ENCODE measurements at regions not wholly inside any gene's neighbourhood (a gene's known extent, or its start where the extent isn't known, plus 50 kb on each side); places are given as distances from the start of the nearest gene placed in this dataset.

DNA sequence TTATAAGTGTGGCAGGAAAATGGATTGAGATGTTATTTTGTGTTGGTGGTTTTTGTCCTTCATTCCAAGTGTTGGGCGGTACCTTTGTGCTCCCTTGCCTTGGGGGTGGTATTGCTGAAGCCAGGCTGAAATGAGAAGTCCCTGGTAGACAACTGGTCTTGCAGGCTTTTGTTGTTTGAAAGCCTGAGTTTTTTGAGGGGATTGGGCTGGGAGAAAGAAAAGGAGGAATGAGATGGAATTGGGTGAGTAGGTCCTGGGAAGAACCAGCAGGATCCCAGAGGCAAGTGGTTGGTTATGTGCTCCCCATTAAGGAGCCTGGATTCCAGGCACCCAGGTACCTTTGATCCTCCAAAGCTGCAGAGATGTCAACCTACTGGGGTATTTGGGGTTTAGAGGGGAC lies 93.7 kb upstream of the SLC2A1 start:
- H3K4me3 ChIP-seq (ENCODE audit: low read depth, low read length) = no peak overlapping the region
- no peak for DNase-seq (ENCODE audit: low read depth)
- no peak for TF ChIP-seq MYC (IDR thresholded peaks at IDR 0.05; ENCODE audit: low read depth, low read length)
- TF ChIP-seq, protein P1, sequence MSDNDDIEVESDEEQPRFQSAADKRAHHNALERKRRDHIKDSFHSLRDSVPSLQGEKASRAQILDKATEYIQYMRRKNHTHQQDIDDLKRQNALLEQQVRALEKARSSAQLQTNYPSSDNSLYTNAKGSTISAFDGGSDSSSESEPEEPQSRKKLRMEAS (IDR thresholded peaks at IDR 0.05; ENCODE audit: low read depth, low read length) = no peak
- TF ChIP-seq, protein P2, sequence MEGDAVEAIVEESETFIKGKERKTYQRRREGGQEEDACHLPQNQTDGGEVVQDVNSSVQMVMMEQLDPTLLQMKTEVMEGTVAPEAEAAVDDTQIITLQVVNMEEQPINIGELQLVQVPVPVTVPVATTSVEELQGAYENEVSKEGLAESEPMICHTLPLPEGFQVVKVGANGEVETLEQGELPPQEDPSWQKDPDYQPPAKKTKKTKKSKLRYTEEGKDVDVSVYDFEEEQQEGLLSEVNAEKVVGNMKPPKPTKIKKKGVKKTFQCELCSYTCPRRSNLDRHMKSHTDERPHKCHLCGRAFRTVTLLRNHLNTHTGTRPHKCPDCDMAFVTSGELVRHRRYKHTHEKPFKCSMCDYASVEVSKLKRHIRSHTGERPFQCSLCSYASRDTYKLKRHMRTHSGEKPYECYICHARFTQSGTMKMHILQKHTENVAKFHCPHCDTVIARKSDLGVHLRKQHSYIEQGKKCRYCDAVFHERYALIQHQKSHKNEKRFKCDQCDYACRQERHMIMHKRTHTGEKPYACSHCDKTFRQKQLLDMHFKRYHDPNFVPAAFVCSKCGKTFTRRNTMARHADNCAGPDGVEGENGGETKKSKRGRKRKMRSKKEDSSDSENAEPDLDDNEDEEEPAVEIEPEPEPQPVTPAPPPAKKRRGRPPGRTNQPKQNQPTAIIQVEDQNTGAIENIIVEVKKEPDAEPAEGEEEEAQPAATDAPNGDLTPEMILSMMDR (IDR thresholded peaks at IDR 0.05; ENCODE audit: low read depth, low read length) = no peak
- TF ChIP-seq POLR2A (IDR thresholded peaks at IDR 0.05; ENCODE audit: extremely low read depth, insufficient read length) = no peak

DNA sequence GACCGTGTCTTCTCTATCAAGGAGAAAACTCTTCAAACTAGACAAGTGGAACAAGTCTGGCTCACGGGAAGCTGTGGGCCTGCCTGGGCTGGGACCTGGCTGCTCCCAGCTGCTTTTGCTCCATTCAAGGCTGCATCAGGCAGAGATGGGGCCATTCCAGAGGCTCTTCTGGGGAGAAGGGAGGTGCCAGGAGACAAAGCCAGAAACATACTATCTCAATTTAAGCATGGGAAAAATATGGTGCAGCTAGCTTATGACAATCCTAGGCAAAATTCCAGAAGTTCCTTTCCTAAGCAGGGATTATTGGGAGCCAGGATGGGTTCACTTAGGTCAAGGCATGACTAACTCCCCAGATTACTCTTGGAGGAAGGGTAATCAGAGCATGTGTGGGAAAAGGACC lies 90.8 kb upstream of the SLC2A1 start:
- no peak for DNase-seq (ENCODE audit: low read depth)
- no peak overlapping the region for H3K4me3 ChIP-seq (ENCODE audit: low read depth, low read length)
- TF ChIP-seq MYC (IDR thresholded peaks at IDR 0.05; ENCODE audit: low read depth, low read length) = no peak
- TF ChIP-seq, protein P1 (IDR thresholded peaks at IDR 0.05; ENCODE audit: low read depth, low read length) = no peak
- no peak for TF ChIP-seq POLR2A (IDR thresholded peaks at IDR 0.05; ENCODE audit: extremely low read depth, insufficient read length)
- TF ChIP-seq, protein P2 (IDR thresholded peaks at IDR 0.05; ENCODE audit: low read depth, low read length) = no peak

DNA sequence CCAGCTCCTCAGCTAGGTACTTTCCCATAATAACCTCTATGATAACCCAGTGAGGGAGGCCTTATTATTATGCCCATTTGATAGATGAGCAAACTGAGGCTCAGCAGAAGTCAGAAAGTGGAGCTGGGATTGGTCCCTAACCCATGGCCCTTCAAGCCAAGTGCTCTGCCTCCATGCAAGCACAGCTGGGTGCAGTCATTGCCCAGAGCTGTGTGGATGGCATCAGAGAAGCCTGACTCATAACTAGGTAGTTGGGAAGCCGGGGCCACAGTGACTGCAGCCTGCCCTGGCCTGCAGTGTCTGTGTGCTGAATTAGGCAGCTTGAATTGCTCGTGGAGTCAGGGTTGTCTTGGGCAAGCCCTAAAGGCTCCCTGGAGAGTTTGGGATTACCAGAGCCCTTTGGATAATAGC lies 89.9 kb upstream of the SLC2A1 start:
- DNase-seq (ENCODE audit: low read depth) = no peak
- TF ChIP-seq MYC (IDR thresholded peaks at IDR 0.05; ENCODE audit: low read depth, low read length) (no peak), POLR2A (IDR thresholded peaks at IDR 0.05; ENCODE audit: extremely low read depth, insufficient read length) (no peak)
- TF ChIP-seq, protein P1 (IDR thresholded peaks at IDR 0.05; ENCODE audit: low read depth, low read length) = no peak
- TF ChIP-seq, protein P2 (IDR thresholded peaks at IDR 0.05; ENCODE audit: low read depth, low read length) = no peak
- H3K4me3 ChIP-seq (ENCODE audit: low read depth, low read length) = no peak overlapping the region

DNA sequence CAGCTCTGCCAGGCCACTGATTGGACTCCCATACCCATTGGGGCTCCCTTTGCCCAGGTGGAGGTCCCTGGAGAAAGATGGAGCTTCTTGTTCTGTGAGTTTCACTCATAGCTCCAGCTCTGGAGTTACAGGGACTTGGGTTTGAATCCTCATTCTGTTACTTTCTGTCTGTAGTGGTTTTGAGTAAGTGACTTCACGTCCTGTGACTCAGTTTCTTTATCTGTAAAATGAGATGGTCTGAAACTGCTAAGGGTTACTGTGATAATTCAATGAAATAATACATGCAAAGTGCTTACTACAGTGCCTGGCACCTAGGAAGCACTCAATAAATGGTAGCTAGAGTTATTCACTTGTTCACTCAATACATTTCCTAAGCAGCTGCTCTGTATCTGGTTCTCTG lies 88.5 kb upstream of the SLC2A1 start:
- DNase-seq (ENCODE audit: low read depth) = no peak
- H3K4me3 ChIP-seq (ENCODE audit: low read depth, low read length) = no peak overlapping the region
- TF ChIP-seq, protein P1 (IDR thresholded peaks at IDR 0.05; ENCODE audit: low read depth, low read length) = no peak
- TF ChIP-seq, protein P2 (IDR thresholded peaks at IDR 0.05; ENCODE audit: low read depth, low read length) = no peak
- TF ChIP-seq POLR2A (IDR thresholded peaks at IDR 0.05; ENCODE audit: extremely low read depth, insufficient read length) = no peak
- TF ChIP-seq MYC (IDR thresholded peaks at IDR 0.05; ENCODE audit: low read depth, low read length) = no peak

DNA sequence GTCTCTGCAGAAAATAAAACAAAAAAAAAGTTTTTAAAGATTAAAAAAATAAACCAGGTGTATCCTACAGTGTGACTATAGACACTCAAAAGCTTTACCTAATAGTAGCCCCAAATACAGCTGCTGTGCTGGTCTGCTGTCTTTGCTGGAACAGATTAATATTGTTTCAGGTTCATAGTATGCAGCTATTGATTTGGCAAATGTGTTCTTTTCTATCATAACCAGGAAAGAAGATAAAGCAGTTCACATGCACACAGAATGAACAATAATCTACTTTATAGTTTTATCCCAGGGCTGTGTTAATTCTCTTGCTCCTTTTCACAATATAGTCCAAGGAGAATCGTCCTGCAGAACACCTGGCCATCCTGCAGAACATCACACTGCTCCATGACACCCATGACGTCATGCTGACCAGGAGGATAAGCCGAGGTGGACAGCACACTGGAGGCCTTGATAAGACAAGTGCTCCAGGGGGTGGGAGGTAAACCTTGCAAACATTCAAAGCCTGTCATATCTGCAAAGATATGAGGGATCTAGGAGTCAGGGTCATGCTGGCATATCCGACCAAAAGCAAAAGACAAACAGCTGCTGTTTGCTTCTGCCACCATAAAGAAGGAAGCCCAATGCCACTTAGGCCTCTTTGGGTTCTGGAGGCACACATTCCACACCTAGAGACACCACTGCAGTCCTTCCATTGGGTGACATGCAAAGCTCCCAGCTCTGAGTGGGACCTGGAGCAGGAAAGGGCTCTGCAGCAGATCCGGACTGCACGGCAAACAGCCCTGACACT lies 86.1 kb upstream of the SLC2A1 start:
- no peak for DNase-seq (ENCODE audit: low read depth)
- TF ChIP-seq, protein P2 (IDR thresholded peaks at IDR 0.05; ENCODE audit: low read depth, low read length) = no peak
- no peak for TF ChIP-seq POLR2A (IDR thresholded peaks at IDR 0.05; ENCODE audit: extremely low read depth, insufficient read length)
- TF ChIP-seq, protein P1 (IDR thresholded peaks at IDR 0.05; ENCODE audit: low read depth, low read length) = no peak
- H3K4me3 ChIP-seq (ENCODE audit: low read depth, low read length) = no peak overlapping the region

Data from NB4 (cell line).